ENCODE measurements at regions not wholly inside any gene's neighbourhood (a gene's known extent, or its start where the extent isn't known, plus 50 kb on each side); places are given as distances from the start of the nearest gene placed in this dataset.
"Not testable (repeated sequence)": the region's sequence is repeated elsewhere in the genome, so short reads cannot be mapped to it uniquely, and the experiment has no call there.

DNA sequence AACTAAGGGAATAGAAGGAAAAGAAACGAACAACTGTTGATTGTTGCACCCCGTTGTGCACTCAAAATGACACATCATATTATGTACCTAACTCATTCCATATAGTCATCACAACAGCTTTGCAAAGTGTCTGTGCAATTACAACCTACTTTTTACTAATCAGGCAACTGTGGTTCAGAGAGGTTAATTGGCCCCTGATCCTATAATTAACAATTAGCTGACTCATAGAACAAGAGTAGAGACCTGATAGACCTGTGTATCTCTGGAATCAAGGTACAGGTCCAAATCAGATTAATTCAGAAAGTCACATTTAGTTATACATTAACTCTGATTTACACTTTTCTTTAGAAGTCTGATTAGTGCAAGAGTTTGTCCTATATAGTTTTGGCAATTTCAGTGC lies 122.5 kb upstream of the CDK13 start:
- H3K4me3 Mint-ChIP-seq: no peak overlapping the region
- TF ChIP-seq, protein P1, sequence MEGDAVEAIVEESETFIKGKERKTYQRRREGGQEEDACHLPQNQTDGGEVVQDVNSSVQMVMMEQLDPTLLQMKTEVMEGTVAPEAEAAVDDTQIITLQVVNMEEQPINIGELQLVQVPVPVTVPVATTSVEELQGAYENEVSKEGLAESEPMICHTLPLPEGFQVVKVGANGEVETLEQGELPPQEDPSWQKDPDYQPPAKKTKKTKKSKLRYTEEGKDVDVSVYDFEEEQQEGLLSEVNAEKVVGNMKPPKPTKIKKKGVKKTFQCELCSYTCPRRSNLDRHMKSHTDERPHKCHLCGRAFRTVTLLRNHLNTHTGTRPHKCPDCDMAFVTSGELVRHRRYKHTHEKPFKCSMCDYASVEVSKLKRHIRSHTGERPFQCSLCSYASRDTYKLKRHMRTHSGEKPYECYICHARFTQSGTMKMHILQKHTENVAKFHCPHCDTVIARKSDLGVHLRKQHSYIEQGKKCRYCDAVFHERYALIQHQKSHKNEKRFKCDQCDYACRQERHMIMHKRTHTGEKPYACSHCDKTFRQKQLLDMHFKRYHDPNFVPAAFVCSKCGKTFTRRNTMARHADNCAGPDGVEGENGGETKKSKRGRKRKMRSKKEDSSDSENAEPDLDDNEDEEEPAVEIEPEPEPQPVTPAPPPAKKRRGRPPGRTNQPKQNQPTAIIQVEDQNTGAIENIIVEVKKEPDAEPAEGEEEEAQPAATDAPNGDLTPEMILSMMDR (conservative IDR thresholded peaks at IDR 0.05): no peak
- H3K27me3 Mint-ChIP-seq: peaks cover 36% of the 10 kb centered on the region
- no peak overlapping the region for H3K27ac Mint-ChIP-seq
- no peaks in the 10 kb centered on the region for H3K9me3 Mint-ChIP-seq
- H3K36me3 Mint-ChIP-seq: no peaks in the 10 kb centered on the region
- H3K4me1 Mint-ChIP-seq (ENCODE audit: unreplicated experiment): peaks cover 4% of the 10 kb centered on the region
- no peak for DNase-seq (ENCODE audit: extremely low spot score, unreplicated experiment)

DNA sequence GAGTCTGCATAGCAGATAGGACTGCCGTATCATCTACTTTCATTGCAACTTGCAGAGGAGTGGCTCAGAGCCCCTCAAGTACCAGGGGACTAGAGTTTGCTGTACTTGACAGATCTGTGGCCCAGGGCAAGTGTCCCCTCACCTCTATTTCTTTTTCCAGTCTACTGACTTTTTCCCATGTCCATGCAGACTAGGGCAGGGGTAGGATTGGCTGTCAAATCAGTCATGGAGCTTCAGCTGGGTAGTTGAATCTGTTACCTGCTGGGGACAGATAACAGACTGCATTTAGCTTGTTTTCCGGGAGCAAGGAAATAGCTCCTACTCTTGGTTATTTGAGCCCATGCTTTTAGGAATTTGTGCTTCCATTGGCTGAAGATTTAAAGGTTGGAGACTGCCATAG lies 121.0 kb upstream of the CDK13 start:
- no peak for DNase-seq (ENCODE audit: extremely low spot score, unreplicated experiment)
- Mint-ChIP-seq H3K9me3 (no peaks in the 10 kb centered on the region), H3K27ac (no peak overlapping the region), H3K36me3 (no peaks in the 10 kb centered on the region), H3K27me3 (peaks cover 40% of the 10 kb centered on the region), H3K4me3 (no peak overlapping the region), H3K4me1 (ENCODE audit: unreplicated experiment) (peaks cover 4% of the 10 kb centered on the region)
- TF ChIP-seq, protein P1 (conservative IDR thresholded peaks at IDR 0.05): no peak

DNA sequence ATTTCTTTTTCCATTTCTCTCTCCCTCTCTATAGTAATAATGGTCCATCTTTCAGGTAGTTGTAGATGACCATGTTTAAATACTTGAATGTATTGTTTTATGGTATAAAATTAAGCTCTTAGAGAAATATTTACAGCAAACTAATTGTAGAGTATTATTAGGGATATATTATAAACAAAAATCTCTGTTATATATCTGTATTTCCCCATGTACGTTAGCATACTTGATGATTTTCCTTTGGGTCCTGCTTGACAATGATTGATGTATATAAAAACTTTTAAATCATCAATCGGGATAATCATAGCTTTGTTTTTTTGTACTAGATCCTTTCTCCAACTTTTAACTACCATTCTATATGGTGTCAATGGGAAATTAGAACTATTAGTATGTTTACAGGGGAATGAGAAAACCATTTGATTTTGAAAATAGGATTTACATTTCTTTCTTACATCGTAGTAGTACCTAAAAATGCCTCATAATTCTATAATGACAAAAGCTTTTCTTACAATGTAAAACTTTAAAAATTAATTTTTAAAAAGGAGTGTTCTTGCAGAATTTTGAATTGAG lies 117.5 kb upstream of the CDK13 start:
- no peak for DNase-seq (ENCODE audit: extremely low spot score, unreplicated experiment)
- Mint-ChIP-seq H3K4me1 (ENCODE audit: unreplicated experiment) (no peaks in the 10 kb centered on the region), H3K27ac (no peak overlapping the region), H3K36me3 (no peaks in the 10 kb centered on the region), H3K27me3 (peaks cover 58% of the 10 kb centered on the region), H3K4me3 (peak overlapping the region; percentile 69), H3K9me3 (no peaks in the 10 kb centered on the region)
- TF ChIP-seq, protein P1 (conservative IDR thresholded peaks at IDR 0.05): no peak

DNA sequence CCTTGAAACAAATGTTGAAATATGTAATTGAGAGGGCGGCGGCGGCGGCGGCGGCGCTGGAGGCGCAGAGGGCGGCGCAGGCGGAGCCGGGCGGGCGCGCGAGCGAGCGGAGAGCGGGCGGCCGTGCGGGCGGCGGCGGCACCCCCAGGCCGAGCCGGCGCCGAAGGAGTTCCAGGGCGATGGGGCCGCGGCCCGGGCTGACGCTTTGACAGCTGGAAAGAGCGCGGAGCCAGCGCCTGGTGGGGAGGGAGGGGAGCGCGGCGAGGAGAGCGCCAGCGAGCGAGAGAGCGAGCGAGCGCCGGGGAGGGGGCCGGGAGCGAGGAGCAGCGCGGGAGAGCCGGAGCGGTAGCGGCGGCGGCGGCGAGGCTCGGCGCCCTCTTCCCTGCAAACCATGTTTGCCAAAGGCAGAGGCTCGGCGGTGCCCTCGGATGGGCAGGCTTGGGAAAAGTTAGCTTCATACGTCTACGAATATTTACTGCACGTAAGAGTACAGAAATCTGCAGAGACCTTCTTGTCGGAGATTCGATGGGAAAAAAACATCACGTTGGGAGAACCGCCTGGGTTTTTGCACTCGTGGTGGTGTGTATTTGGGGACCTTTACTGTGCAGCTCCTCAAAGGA lies 116.8 kb upstream of the CDK13 start:
- H3K4me1 Mint-ChIP-seq (ENCODE audit: unreplicated experiment); H3K27ac Mint-ChIP-seq; H3K9me3 Mint-ChIP-seq; H3K36me3 Mint-ChIP-seq: not testable (repeated sequence)
- peak; percentile 80 for DNase-seq (ENCODE audit: extremely low spot score, unreplicated experiment)
- peaks cover 58% of the 10 kb centered on the region for H3K27me3 Mint-ChIP-seq
- H3K4me3 Mint-ChIP-seq: peak overlapping the region; percentile 85
- TF ChIP-seq, protein P1 (conservative IDR thresholded peaks at IDR 0.05): peak; percentile 55

DNA sequence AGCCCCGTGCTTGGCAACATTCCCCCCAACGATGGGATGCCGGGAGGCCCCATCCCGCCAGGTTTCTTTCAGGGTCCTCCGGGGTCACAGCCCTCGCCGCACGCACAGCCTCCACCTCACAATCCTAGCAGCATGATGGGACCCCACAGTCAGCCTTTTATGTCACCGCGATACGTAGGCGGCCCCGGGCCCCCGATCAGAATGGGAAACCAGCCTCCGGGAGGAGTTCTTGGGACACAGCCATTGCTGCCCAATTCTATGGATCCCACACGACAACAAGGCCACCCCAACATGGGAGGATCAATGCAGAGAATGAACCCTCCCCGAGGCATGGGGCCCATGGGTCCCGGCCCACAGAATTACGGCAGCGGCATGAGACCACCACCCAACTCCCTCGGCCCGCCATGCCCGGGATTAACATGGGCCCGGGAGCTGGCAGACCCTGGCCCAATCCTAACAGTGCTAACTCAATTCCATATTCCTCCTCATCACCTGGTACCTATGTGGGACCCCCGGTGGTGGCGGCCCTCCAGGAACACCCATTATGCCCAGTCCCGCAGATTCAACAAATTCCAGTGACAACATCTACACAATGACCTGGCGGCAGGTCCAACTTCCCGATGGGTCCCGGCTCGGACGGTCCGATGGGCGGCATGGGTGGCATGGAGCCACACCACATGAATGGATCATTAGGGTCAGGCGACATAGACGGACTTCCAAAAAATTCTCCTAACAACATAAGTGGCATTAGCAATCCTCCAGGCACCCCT lies 116.0 kb upstream of the CDK13 start:
- H3K27me3 Mint-ChIP-seq: peaks cover 52% of the 10 kb centered on the region
- not testable (repeated sequence) for H3K4me1 Mint-ChIP-seq (ENCODE audit: unreplicated experiment); DNase-seq (ENCODE audit: extremely low spot score, unreplicated experiment)

DNA sequence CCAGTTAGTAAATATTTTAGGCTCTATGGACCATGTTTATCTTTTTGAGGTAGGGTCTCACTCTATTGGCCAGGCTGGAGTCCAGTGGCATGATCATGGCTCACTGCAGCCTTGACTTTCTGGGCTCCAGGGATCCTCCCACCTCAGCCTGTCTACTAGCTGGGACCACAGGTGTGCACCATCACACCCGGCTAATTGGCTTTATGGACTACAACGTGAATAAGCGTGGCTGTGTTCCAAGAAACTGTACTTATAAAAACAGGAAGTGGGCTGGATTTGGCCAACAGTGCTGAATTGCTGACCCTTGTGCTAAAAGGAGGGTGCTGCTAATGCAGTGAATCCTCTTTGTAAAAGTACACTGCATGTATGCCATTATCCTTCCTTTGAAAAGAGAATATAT lies 111.7 kb upstream of the CDK13 start:
- TF ChIP-seq, protein P1 (conservative IDR thresholded peaks at IDR 0.05): no peak
- Mint-ChIP-seq H3K9me3 (no peaks in the 10 kb centered on the region), H3K4me1 (ENCODE audit: unreplicated experiment) (no peaks in the 10 kb centered on the region), H3K36me3 (no peaks in the 10 kb centered on the region), H3K27ac (no peak overlapping the region), H3K27me3 (peaks cover 52% of the 10 kb centered on the region), H3K4me3 (no peak overlapping the region)
- no peak for DNase-seq (ENCODE audit: extremely low spot score, unreplicated experiment)

More for the DNA sequence above, 116.0 kb upstream of the CDK13 start:
- not testable (repeated sequence) for H3K9me3 Mint-ChIP-seq, H3K36me3 Mint-ChIP-seq, H3K27ac Mint-ChIP-seq
- peak overlapping the region; percentile 85 for H3K4me3 Mint-ChIP-seq
